ENCODE measurements at regions not wholly inside any gene's neighbourhood (a gene's known extent, or its start where the extent isn't known, plus 50 kb on each side); places are given as distances from the start of the nearest gene placed in this dataset.

DNA sequence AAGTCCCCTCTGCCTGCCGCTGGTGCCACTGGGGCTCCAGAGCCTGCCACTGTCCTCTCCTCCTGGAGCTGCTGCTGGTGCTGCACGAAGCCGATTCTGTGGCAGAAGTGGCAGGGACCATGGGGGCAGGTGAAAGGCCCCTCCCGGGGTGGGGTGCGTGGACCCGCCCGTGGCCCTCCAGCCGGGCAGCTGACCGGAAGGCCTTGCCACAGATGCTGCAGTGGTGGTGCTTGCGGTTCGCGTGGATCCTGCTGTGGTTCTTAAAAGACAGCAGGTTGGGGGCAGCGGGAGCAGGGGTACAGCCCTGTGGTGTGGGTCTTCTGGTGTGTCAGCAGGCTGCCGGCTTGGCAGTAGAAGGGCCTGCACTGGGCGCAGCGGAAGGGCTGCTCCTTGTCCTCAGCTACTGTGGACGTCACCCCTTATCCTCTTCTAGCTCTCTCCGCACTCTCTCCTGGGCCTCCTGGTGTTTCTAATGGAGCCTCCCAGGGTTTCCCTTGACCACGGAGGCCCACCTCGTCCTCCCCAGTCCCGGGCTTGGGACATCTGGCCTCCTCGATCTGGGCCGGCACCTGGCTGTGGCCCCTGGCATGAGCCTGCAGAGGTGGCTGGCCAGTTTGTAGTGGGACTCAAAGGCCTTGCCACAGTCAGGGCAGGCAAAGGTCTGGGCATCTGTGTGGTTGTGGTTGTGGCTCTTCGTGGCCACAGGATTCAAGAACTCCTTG is 380.4 kb downstream of the OLFM4 start:
- TF ChIP-seq, protein P1, sequence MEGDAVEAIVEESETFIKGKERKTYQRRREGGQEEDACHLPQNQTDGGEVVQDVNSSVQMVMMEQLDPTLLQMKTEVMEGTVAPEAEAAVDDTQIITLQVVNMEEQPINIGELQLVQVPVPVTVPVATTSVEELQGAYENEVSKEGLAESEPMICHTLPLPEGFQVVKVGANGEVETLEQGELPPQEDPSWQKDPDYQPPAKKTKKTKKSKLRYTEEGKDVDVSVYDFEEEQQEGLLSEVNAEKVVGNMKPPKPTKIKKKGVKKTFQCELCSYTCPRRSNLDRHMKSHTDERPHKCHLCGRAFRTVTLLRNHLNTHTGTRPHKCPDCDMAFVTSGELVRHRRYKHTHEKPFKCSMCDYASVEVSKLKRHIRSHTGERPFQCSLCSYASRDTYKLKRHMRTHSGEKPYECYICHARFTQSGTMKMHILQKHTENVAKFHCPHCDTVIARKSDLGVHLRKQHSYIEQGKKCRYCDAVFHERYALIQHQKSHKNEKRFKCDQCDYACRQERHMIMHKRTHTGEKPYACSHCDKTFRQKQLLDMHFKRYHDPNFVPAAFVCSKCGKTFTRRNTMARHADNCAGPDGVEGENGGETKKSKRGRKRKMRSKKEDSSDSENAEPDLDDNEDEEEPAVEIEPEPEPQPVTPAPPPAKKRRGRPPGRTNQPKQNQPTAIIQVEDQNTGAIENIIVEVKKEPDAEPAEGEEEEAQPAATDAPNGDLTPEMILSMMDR (IDR thresholded peaks at IDR 0.05) = no peak
- TF ChIP-seq POLR2A (IDR thresholded peaks at IDR 0.05) = no peak
